Epidermal melanocyte (primary cell): ENCODE measurements at regions not wholly inside any gene's neighbourhood (a gene's known extent, or its start where the extent isn't known, plus 50 kb on each side); places are given as distances from the start of the nearest gene placed in this dataset.

Experiments
- DNase-seq: peaks from one replicate; pipeline ENCODE4 v3.0.0; 2011; ENCODE audit warnings: low spot score; ENCODE audit not compliant: insufficient read length

GRCh38 chr20:40493549-40493948, 195.5 kb downstream of the MAFB start:
- no peak for DNase-seq

- no peak for DNase-seq
Measured at GRCh38 chr20:40493071-40493470, 196.0 kb downstream of the MAFB start.

- no peak for DNase-seq
Measured at GRCh38 chr20:40491009-40491590, 197.9 kb downstream of the MAFB start.

- DNase-seq, result peak; percentile 59
Measured at GRCh38 chr20:40489886-40490285, 199.2 kb downstream of the MAFB start.

GRCh38 chr20:40488401-40488800, 200.6 kb downstream of the MAFB start:
- DNase-seq, result no peak

- DNase-seq, result no peak
Measured at GRCh38 chr20:40486297-40486696, 202.7 kb downstream of the MAFB start.

GRCh38 chr20:40481743-40482458, 207.1 kb downstream of the MAFB start:
- no peak for DNase-seq

GRCh38 chr20:40481337-40481736, 207.7 kb downstream of the MAFB start:
- no peak for DNase-seq

- DNase-seq, result no peak
Measured at GRCh38 chr20:40477805-40478204, 211.2 kb downstream of the MAFB start.

GRCh38 chr20:40476461-40476860, 212.6 kb downstream of the MAFB start:
- no peak for DNase-seq

GRCh38 chr20:40472905-40473304, 216.1 kb downstream of the MAFB start:
- no peak for DNase-seq

GRCh38 chr20:40471261-40471629, 217.8 kb downstream of the MAFB start:
- DNase-seq, result no peak

- DNase-seq, result no peak
Measured at GRCh38 chr20:40470445-40471260, 218.4 kb downstream of the MAFB start.

- DNase-seq, result no peak
Measured at GRCh38 chr20:40468759-40469158, 220.3 kb downstream of the MAFB start.

- DNase-seq, result no peak
Measured at GRCh38 chr20:40467703-40468411, 221.2 kb downstream of the MAFB start.

- DNase-seq, result no peak
Measured at GRCh38 chr20:40467067-40467466, 222.0 kb downstream of the MAFB start.

- DNase-seq, result no peak
Measured at GRCh38 chr20:40464731-40465208, 224.3 kb downstream of the MAFB start.

GRCh38 chr20:40463171-40463570, 225.9 kb downstream of the MAFB start:
- DNase-seq, result no peak

- DNase-seq, result no peak
Measured at GRCh38 chr20:40462566-40462965, 226.5 kb downstream of the MAFB start.

GRCh38 chr20:40459299-40459698, 229.7 kb downstream of the MAFB start:
- no peak for DNase-seq

GRCh38 chr20:40457404-40457803, 231.6 kb downstream of the MAFB start:
- no peak for DNase-seq

GRCh38 chr20:40452758-40453157, 236.3 kb downstream of the MAFB start:
- no peak for DNase-seq
